Esophagus squamous epithelium (tissue), 5 donors: ENCODE measurements at regions not wholly inside any gene's neighbourhood (a gene's known extent, or its start where the extent isn't known, plus 50 kb on each side); places are given as distances from the start of the nearest gene placed in this dataset.

ENCODE experiments used
- DNase-seq: peaks from one replicate; lab custom pipeline; 2025; lab: John Stamatoyannopoulos, UW
- H3K27ac ChIP-seq, 4 donors: fragments of 200-600 bp; sonication (generic); one replicate each; pipeline ENCODE4 v1.5.1; 2016 to 2019; ENCODE audit warnings: mild to moderate bottlenecking in 1 of 4
- H3K27me3 ChIP-seq, 4 donors: fragments of 200-600 bp; sonication (generic); 1 replicate in 3 of 4; 2 replicates in 1 of 4; pipeline versions ENCODE4 v1.5.1 to v1.6.0; 2017 to 2021; ENCODE audit warnings: antibody characterized with exemption in 1 of 4
- H3K36me3 ChIP-seq, 3 donors: fragments of 200-600 bp; sonication (generic); one replicate each; pipeline ENCODE4 v1.5.1; 2016 to 2019
- H3K4me1 ChIP-seq, 3 donors: fragments of 200-600 bp; sonication (generic); one replicate each; pipeline ENCODE4 v1.5.1; 2017 to 2019
- H3K4me3 ChIP-seq, 4 donors: fragments of 200-600 bp; sonication (generic); 1 replicate in 3 of 4; 2 replicates in 1 of 4; pipeline ENCODE4 v1.5.1; 2016 to 2019; ENCODE audit warnings: mild to moderate bottlenecking in 2 of 4, moderate library complexity in 1 of 4
- H3K9me3 ChIP-seq, 3 donors: fragments of 200-600 bp; sonication (generic); one replicate each; pipeline ENCODE4 v1.5.1; 2016 to 2019
- CTCF ChIP-seq, 6 experiments: fragments of 450-650 bp in 4 of 6; fragments of 200-600 bp in 2 of 6; sonication (generic) in 2 of 6; IDR thresholded peaks; one replicate each; pipeline ENCODE4 v1.5.1; 2016 to 2019; ENCODE audit warnings: antibody characterized with exemption in 6 of 6, mild to moderate bottlenecking in 4 of 6, moderate library complexity in 4 of 6
- POLR2A ChIP-seq, 4 donors: fragments of 450-650 bp; IDR thresholded peaks; one replicate each; pipeline ENCODE4 v1.6.1; 2017; ENCODE audit warnings: antibody characterized with exemption in 4 of 4, mild to moderate bottlenecking in 4 of 4, moderate library complexity in 3 of 4
- WGBS, 2 donors: methylation state at CpG; one replicate each; pipeline ENCODE4 v1.1.5; 2018; 5-methylcytosine and 5-hydroxymethylcytosine counted together
- intact Hi-C: fragments of 100-400 bp; cut with DNase I; formaldehyde crosslinking; loops from one replicate; pipeline ENCODE4 v1.15.0; 2022
- donor health status: DM: yes; HTN: yes; CAD: no.

- no peaks in the 10 kb centered on the region for H3K27me3 ChIP-seq
- no peak for DNase-seq
- H3K27ac ChIP-seq = no peak overlapping the region
- no peak for TF ChIP-seq CTCF (IDR thresholded peaks at IDR 0.05)
- no peak for TF ChIP-seq POLR2A (IDR thresholded peaks at IDR 0.05)
- no peaks in the 10 kb centered on the region for H3K9me3 ChIP-seq
- WGBS, 2 donors = 54 to 62% methylated on average over 3 of the region's 3 CpGs
- H3K4me1 ChIP-seq = no peaks in the 10 kb centered on the region
- H3K36me3 ChIP-seq = no peaks in the 10 kb centered on the region
- intact Hi-C loops = no loop called here
- no peak overlapping the region for H3K4me3 ChIP-seq
Measured at GRCh38 chr16:65958086-65958485, 408.4 kb upstream of the CDH5 start.

GRCh38 chr16:65956100-65956499 is 410.4 kb upstream of the CDH5 start:
- WGBS, 2 donors = 92% methylated on average over 1 of the region's 1 CpG; no CpG with 5 or more reads in 1 of the 2 donors
- intact Hi-C loops = no loop called here
- Histone ChIP-seq H3K4me1 (no peaks in the 10 kb centered on the region), H3K27me3 (peaks cover 0 to 2% (median 0%) of the 10 kb centered on the region in 4 donors), H3K9me3 (no peaks in the 10 kb centered on the region), H3K36me3 (no peaks in the 10 kb centered on the region), H3K27ac (no peak overlapping the region), H3K4me3 (no peak overlapping the region)
- TF ChIP-seq CTCF (IDR thresholded peaks at IDR 0.05) (no peak), POLR2A (IDR thresholded peaks at IDR 0.05) (no peak)
- no peak for DNase-seq

GRCh38 chr16:65954446-65954845 is 412.0 kb upstream of the CDH5 start:
- WGBS, 2 donors = 87 to 89% methylated on average over 2 of the region's 2 CpGs
- no peaks in the 10 kb centered on the region for H3K4me1 ChIP-seq
- TF ChIP-seq POLR2A (IDR thresholded peaks at IDR 0.05) = no peak
- TF ChIP-seq CTCF (IDR thresholded peaks at IDR 0.05) = no peak
- intact Hi-C loops = no loop called here
- no peak overlapping the region for H3K4me3 ChIP-seq
- no peaks in the 10 kb centered on the region for H3K36me3 ChIP-seq
- DNase-seq = no peak
- no peak overlapping the region for H3K27ac ChIP-seq
- peaks cover 0 to 8% (median 0%) of the 10 kb centered on the region in 4 donors for H3K27me3 ChIP-seq
- H3K9me3 ChIP-seq = no peaks in the 10 kb centered on the region

- H3K27me3 ChIP-seq = peaks cover 0 to 8% (median 0%) of the 10 kb centered on the region in 4 donors
- 58 to 74% methylated on average over 3 of the region's 3 CpGs for WGBS, 2 donors
Measured at GRCh38 chr16:65950211-65950610, 416.3 kb upstream of the CDH5 start.

GRCh38 chr16:65948361-65948760 is 418.1 kb upstream of the CDH5 start:
- H3K9me3 ChIP-seq = no peaks in the 10 kb centered on the region
- no peaks in the 10 kb centered on the region for H3K4me1 ChIP-seq
- TF ChIP-seq POLR2A (IDR thresholded peaks at IDR 0.05) (no peak), CTCF (IDR thresholded peaks at IDR 0.05) (no peak)
- peaks cover 0 to 8% (median 0%) of the 10 kb centered on the region in 4 donors for H3K27me3 ChIP-seq
- H3K27ac ChIP-seq = no peak overlapping the region
- H3K4me3 ChIP-seq = no peak overlapping the region
- intact Hi-C loops = no loop called here
- 95 to 100% methylated on average over 4 of the region's 9 CpGs for WGBS, 2 donors
- no peaks in the 10 kb centered on the region for H3K36me3 ChIP-seq
- no peak for DNase-seq

More at GRCh38 chr16:65950211-65950610, 416.3 kb upstream of the CDH5 start:
- Histone ChIP-seq H3K4me3 (no peak overlapping the region), H3K27ac (no peak overlapping the region), H3K4me1 (no peaks in the 10 kb centered on the region), H3K36me3 (no peaks in the 10 kb centered on the region), H3K9me3 (no peaks in the 10 kb centered on the region)
- TF ChIP-seq CTCF (IDR thresholded peaks at IDR 0.05) = no peak
- no peak for TF ChIP-seq POLR2A (IDR thresholded peaks at IDR 0.05)
- no peak for DNase-seq
- intact Hi-C loops = no loop called here
